HepG2 (cell line): ENCODE measurements at regions not wholly inside any gene's neighbourhood (a gene's known extent, or its start where the extent isn't known, plus 50 kb on each side); places are given as distances from the start of the nearest gene placed in this dataset.

Experiments
- ATAC-seq: fragments of 200-7000 bp; cut with Tn5 transposase; 3 replicates; pipeline ENCODE4 v1.9.1; 2020; ENCODE audit warnings: mild to moderate bottlenecking, moderate library complexity
- BruUV-seq: library from RNA; stranded (reverse); fragments of 400-500 nt; replicated peaks from 2 replicates; lab custom pipeline; 2021; lab: Mats Ljungman, UMichigan
- CTCF ChIA-PET: fragments of 300-600 bp; formaldehyde crosslinking; extraction: SDS; loops from one replicate; lab custom pipeline; 2021; ENCODE audit warnings: low total read pairs, inconsistent platforms, low intra/inter-chr PET ratio; lab: Yijun Ruan, JAX
- POLR2A ChIA-PET: fragments of 350-600 bp; sonication (Branson Sonifier 250); formaldehyde crosslinking; loops from one replicate; lab custom pipeline; 2020; ENCODE audit warnings: antibody characterized with exemption, inconsistent platforms; lab: Yijun Ruan, JAX
- DNase-seq: peaks from one replicate; pipeline ENCODE4 v3.0.0-alpha.2; 2015; ENCODE audit warnings: low spot score
- FAIRE-seq: peaks from 3 replicates; lab custom pipeline; 2011; peaks lifted over from hg19 to GRCh38; lab: Jason Lieb, UNC
- H2AFZ ChIP-seq: one replicate; pipeline ENCODE4 v1.6.1; 2011; ENCODE audit warnings: low read length, inconsistent platforms
- H3K27ac ChIP-seq: fragments of 300-600 bp; 3 replicates; pipeline ENCODE4 v1.8.0; 2011; ENCODE audit warnings: mixed run types, mild to moderate bottlenecking, mixed read lengths, low read length, inconsistent platforms; ENCODE audit not compliant: insufficient read depth; ENCODE audit errors: extremely low read length
- H3K27me3 ChIP-seq, 2 experiments: fragments of 200-600 bp in 1 of 2; 2 replicates in 1 of 2; 3 replicates in 1 of 2; pipeline versions ENCODE4 v1.6.0 to v1.8.0; 2011; ENCODE audit warnings: low read length in 2 of 2, mild to moderate bottlenecking in 2 of 2, moderate library complexity in 2 of 2, inconsistent platforms in 1 of 2; ENCODE audit not compliant: insufficient read depth in 2 of 2, control insufficient read depth in 1 of 2
- H3K36me3 ChIP-seq, 2 experiments: fragments of 200-600 bp in 1 of 2; replicated peaks in 1 of 2; 2 replicates in 1 of 2; 3 replicates in 1 of 2; pipeline versions ENCODE4 v1.5.1 to v1.8.0; 2011; ENCODE audit warnings: low read length in 2 of 2, inconsistent platforms in 1 of 2; ENCODE audit not compliant: insufficient read depth in 2 of 2, control insufficient read depth in 1 of 2
- H3K4me1 ChIP-seq: 2 replicates; pipeline ENCODE4 v1.5.1; 2012; ENCODE audit warnings: low read length, inconsistent platforms; ENCODE audit not compliant: insufficient read depth
- H3K4me2 ChIP-seq: 2 replicates; pipeline ENCODE4 v1.6.0; 2011; ENCODE audit warnings: low read depth, low read length, inconsistent platforms
- H3K4me3 ChIP-seq, 3 experiments: fragments of 200-600 bp in 1 of 3; sonication (generic), shearing (Covaris generic) in 1 of 3; replicated peaks in 1 of 3; 2 replicates each; pipeline ENCODE4 v1.5.1; 2011 to 2016; ENCODE audit warnings: low read length in 3 of 3, inconsistent platforms in 2 of 3, low read depth in 2 of 3, mild to moderate bottlenecking in 2 of 3, control low read depth in 1 of 3, mixed read lengths in 1 of 3; ENCODE audit not compliant: insufficient read depth in 1 of 3
- H3K79me2 ChIP-seq: one replicate; pipeline ENCODE4 v1.6.1; 2011; ENCODE audit warnings: low read length, inconsistent platforms; ENCODE audit not compliant: insufficient read depth
- H3K9ac ChIP-seq: 2 replicates; pipeline ENCODE4 v1.6.0; 2011; ENCODE audit warnings: mild to moderate bottlenecking, low read depth, low read length, inconsistent platforms; ENCODE audit not compliant: insufficient read depth
- H3K9me3 ChIP-seq: 2 replicates; pipeline ENCODE4 v1.5.1; 2012; ENCODE audit warnings: mild to moderate bottlenecking, low read length
- H4K20me1 ChIP-seq: 2 replicates; pipeline ENCODE4 v1.6.0; 2011; ENCODE audit warnings: inconsistent platforms, mild to moderate bottlenecking, low read length, moderate library complexity; ENCODE audit not compliant: insufficient read depth
- PHF21A ChIP-seq: sonication (generic); formaldehyde crosslinking; IDR thresholded peaks from 2 replicates; pipeline ENCODE4 v1.5.0; 2020; ENCODE audit warnings: mild to moderate bottlenecking, missing genetic modification reagents
- RAD21 ChIP-seq: fragments of 450-650 bp; formaldehyde crosslinking; IDR thresholded peaks from 2 replicates; pipeline ENCODE4 v1.5.0; 2020; ENCODE audit warnings: mild to moderate bottlenecking
- SALL2 ChIP-seq: sonication (generic); formaldehyde crosslinking; IDR thresholded peaks from 2 replicates; pipeline ENCODE4 v1.8.1; 2023; ENCODE audit warnings: mild to moderate bottlenecking, missing genetic modification reagents, inconsistent platforms
- SETDB1 ChIP-seq: sonication (generic); formaldehyde crosslinking; IDR thresholded peaks from 2 replicates; pipeline ENCODE4 v1.5.1; 2020; ENCODE audit warnings: missing genetic modification reagents, mild to moderate bottlenecking, borderline replicate concordance
- TCF12 ChIP-seq, 2 experiments: fragments of 450-650 bp in 1 of 2; sonication (generic) in 1 of 2; formaldehyde crosslinking in 1 of 2; IDR thresholded peaks; 2 replicates each; pipeline versions ENCODE4 v1.6.1 to v1.8.0; 2017 to 2022; ENCODE audit warnings: antibody characterized with exemption in 1 of 2, mild to moderate bottlenecking in 1 of 2, missing genetic modification reagents in 1 of 2, moderate library complexity in 1 of 2
- ZBTB7A ChIP-seq: sonication (generic); formaldehyde crosslinking; IDR thresholded peaks from 2 replicates; pipeline ENCODE4 v1.8.0; 2022; ENCODE audit warnings: mild to moderate bottlenecking, missing genetic modification reagents
- ZFP36L1 ChIP-seq: sonication (generic); formaldehyde crosslinking; IDR thresholded peaks from 2 replicates; pipeline ENCODE4 v1.8.0; 2022; ENCODE audit warnings: mild to moderate bottlenecking, missing genetic modification reagents, moderate library complexity
- WGBS: methylation state at CpG from one replicate; pipeline ENCODE4 v1.1.6; 2017; ENCODE audit warnings: low lambda C conversion rate; 5-methylcytosine and 5-hydroxymethylcytosine counted together
- in situ Hi-C: cut with HindIII; loops from 2 replicates; pipeline ENCODE4 v1.10.0; 2017; ENCODE audit warnings: low pct_unique_long_range_greater_than_20kb; ENCODE audit not compliant: extremely low pct_ligation_motif_present
- intact Hi-C: fragments of 100-400 bp; cut with micrococcal nuclease; formaldehyde crosslinking; loops from one replicate; pipeline ENCODE4 v1.10.0; 2022; ENCODE audit not compliant: unreplicated experiment
- TF ChIP-seq, protein P1 (sequence below): sonication (generic); formaldehyde crosslinking; IDR thresholded peaks from 2 replicates; pipeline ENCODE4 v1.4.0; 2020; ENCODE audit warnings: missing genetic modification reagents
- TF ChIP-seq, protein P2 (sequence below): IDR thresholded peaks from 2 replicates; pipeline ENCODE4 v1.6.1; 2016; ENCODE audit warnings: mild to moderate bottlenecking

DNA sequence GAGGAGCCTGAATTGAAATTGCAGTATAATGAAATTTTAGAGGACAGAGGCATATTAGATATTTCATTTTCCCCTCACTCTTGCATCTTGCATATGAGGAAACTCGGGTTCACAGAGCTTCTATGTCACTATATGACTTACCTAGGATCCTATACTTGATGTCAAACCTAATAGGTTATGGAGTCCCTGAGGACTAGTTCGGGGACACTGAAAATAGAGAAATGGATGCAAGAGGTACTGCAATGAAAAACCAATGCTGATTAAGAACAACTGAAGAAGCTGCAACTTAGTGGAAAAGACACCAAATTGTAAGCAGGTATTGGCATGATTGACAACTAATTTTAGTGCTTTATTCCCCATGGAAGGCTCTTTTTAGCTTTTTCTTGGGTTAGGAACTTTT is 210.1 kb downstream of the IKZF2 start:
- intact Hi-C loops (no loop called here), in situ Hi-C loops (no loop called here)
- DNase-seq (no peak), FAIRE-seq (no peak), ATAC-seq (no peak)
- no peaks in the 10 kb centered on the region for H3K79me2 ChIP-seq
- H3K9ac ChIP-seq = no peak overlapping the region
- TF ChIP-seq, protein P1, sequence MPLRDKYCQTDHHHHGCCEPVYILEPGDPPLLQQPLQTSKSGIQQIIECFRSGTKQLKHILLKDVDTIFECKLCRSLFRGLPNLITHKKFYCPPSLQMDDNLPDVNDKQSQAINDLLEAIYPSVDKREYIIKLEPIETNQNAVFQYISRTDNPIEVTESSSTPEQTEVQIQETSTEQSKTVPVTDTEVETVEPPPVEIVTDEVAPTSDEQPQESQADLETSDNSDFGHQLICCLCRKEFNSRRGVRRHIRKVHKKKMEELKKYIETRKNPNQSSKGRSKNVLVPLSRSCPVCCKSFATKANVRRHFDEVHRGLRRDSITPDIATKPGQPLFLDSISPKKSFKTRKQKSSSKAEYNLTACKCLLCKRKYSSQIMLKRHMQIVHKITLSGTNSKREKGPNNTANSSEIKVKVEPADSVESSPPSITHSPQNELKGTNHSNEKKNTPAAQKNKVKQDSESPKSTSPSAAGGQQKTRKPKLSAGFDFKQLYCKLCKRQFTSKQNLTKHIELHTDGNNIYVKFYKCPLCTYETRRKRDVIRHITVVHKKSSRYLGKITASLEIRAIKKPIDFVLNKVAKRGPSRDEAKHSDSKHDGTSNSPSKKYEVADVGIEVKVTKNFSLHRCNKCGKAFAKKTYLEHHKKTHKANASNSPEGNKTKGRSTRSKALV = no peak
- no peak for TF ChIP-seq RAD21 (CRISPR knock-in tag)
- TF ChIP-seq TCF12 (IDR thresholded peaks at IDR 0.05) = no peak
- TF ChIP-seq TCF12 (CRISPR knock-in tag; IDR thresholded peaks at IDR 0.05) = no peak
- TF ChIP-seq ZBTB7A (CRISPR knock-in tag) = no peak
- TF ChIP-seq SALL2 (CRISPR knock-in tag) = no peak
- TF ChIP-seq PHF21A (CRISPR knock-in tag) = no peak
- TF ChIP-seq ZFP36L1 (CRISPR knock-in tag) = no peak
- TF ChIP-seq, protein P2, sequence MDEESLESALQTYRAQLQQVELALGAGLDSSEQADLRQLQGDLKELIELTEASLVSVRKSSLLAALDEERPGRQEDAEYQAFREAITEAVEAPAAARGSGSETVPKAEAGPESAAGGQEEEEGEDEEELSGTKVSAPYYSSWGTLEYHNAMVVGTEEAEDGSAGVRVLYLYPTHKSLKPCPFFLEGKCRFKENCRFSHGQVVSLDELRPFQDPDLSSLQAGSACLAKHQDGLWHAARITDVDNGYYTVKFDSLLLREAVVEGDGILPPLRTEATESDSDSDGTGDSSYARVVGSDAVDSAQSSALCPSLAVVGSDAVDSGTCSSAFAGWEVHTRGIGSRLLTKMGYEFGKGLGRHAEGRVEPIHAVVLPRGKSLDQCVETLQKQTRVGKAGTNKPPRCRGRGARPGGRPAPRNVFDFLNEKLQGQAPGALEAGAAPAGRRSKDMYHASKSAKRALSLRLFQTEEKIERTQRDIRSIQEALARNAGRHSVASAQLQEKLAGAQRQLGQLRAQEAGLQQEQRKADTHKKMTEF (CRISPR knock-in tag) = no peak
- TF ChIP-seq SETDB1 (CRISPR knock-in tag) = no peak
- no peaks in the 10 kb centered on the region for H3K9me3 ChIP-seq
- WGBS = 2% methylated on average over 2 of the region's 2 CpGs
- CTCF ChIA-PET = no interaction called here
- no peaks in the 10 kb centered on the region for H4K20me1 ChIP-seq
- H3K4me2 ChIP-seq = no peak overlapping the region
- H2AFZ ChIP-seq = no peak overlapping the region
- POLR2A ChIA-PET = no interaction called here
- no peak overlapping the region for H3K27ac ChIP-seq
- no peaks in the 10 kb centered on the region for H3K27me3 ChIP-seq
- BruUV-seq = no TSS peak
- H3K4me3 ChIP-seq = no peak overlapping the region
- H3K4me1 ChIP-seq = no peaks in the 10 kb centered on the region
- no peaks in the 10 kb centered on the region for H3K36me3 ChIP-seq
